Spinal cord (tissue), 9 donors: ENCODE measurements at regions not wholly inside any gene's neighbourhood (a gene's known extent, or its start where the extent isn't known, plus 50 kb on each side); places are given as distances from the start of the nearest gene placed in this dataset.
A peak's percentile ranks its signal among the peaks of the same experiment; 100 is the strongest.

Source experiments
- DNase-seq, 6 donors: peaks; one replicate each; pipeline versions ENCODE4 v3.0.0 to v3.0.0-alpha.2; 2013 to 2015; ENCODE audit warnings: low spot score in 6 of 6, low read depth in 4 of 6
- H3K27ac ChIP-seq: one replicate; pipeline ENCODE4 v1.5.1; 2013; ENCODE audit warnings: low read depth, low read length, control low read depth
- H3K27me3 ChIP-seq: one replicate; pipeline ENCODE4 v1.6.1; 2013; ENCODE audit warnings: low read length; ENCODE audit not compliant: control insufficient read depth, insufficient read depth
- H3K36me3 ChIP-seq: one replicate; pipeline ENCODE4 v1.6.1; 2013; ENCODE audit warnings: low read length; ENCODE audit not compliant: control insufficient read depth, insufficient read depth
- H3K4me1 ChIP-seq: one replicate; pipeline ENCODE4 v1.6.1; 2013; ENCODE audit warnings: low read length; ENCODE audit not compliant: control insufficient read depth, insufficient read depth
- H3K4me3 ChIP-seq: one replicate; pipeline ENCODE4 v1.5.1; 2013; ENCODE audit warnings: low read depth, low read length, control low read depth
- H3K9me3 ChIP-seq: one replicate; pipeline ENCODE4 v1.6.1; 2013; ENCODE audit warnings: low read length; ENCODE audit not compliant: control insufficient read depth, insufficient read depth
- WGBS: methylation state at CpG from one replicate; pipeline ENCODE4 v1.1.5; 2013; ENCODE audit warnings: missing lambda C conversion rate; ENCODE audit not compliant: insufficient coverage; 5-methylcytosine and 5-hydroxymethylcytosine counted together
- donor health status: healthy.

GRCh38 chr6:88349511-88349910, 183.4 kb upstream of the CNR1 start:
- Histone ChIP-seq H3K9me3 (no peaks in the 10 kb centered on the region), H3K4me3 (no peak overlapping the region), H3K27ac (no peak overlapping the region), H3K27me3 (no peaks in the 10 kb centered on the region), H3K4me1 (no peaks in the 10 kb centered on the region), H3K36me3 (no peaks in the 10 kb centered on the region)
- DNase-seq: no peak
- no CpG with 5 or more reads among the region's 1 CpG for WGBS

GRCh38 chr6:88342336-88342735, 176.2 kb upstream of the CNR1 start:
- Histone ChIP-seq H3K36me3 (no peaks in the 10 kb centered on the region), H3K27ac (no peak overlapping the region), H3K27me3 (no peaks in the 10 kb centered on the region), H3K4me1 (no peaks in the 10 kb centered on the region), H3K9me3 (no peaks in the 10 kb centered on the region), H3K4me3 (no peak overlapping the region)
- DNase-seq: peak in 1 of 6 donors; percentile 86
- 40% methylated on average over 1 of the region's 3 CpGs for WGBS

- H3K4me1 ChIP-seq: no peaks in the 10 kb centered on the region
- no peak overlapping the region for H3K27ac ChIP-seq
- H3K4me3 ChIP-seq: no peak overlapping the region
- H3K36me3 ChIP-seq: no peaks in the 10 kb centered on the region
- DNase-seq: peak in 1 of 6 donors; percentile 42
- WGBS: no CpG with 5 or more reads among the region's 2 CpGs
- H3K27me3 ChIP-seq: no peaks in the 10 kb centered on the region
- no peaks in the 10 kb centered on the region for H3K9me3 ChIP-seq
Observed at GRCh38 chr6:88339761-88340160, 173.6 kb upstream of the CNR1 start.

GRCh38 chr6:88321306-88321705, 155.2 kb upstream of the CNR1 start:
- Histone ChIP-seq H3K4me1 (no peaks in the 10 kb centered on the region), H3K9me3 (no peaks in the 10 kb centered on the region), H3K4me3 (no peak overlapping the region), H3K36me3 (no peaks in the 10 kb centered on the region), H3K27me3 (no peaks in the 10 kb centered on the region), H3K27ac (no peak overlapping the region)
- DNase-seq: no peak
- WGBS: no CpG with 5 or more reads among the region's 1 CpG

- WGBS: 89% methylated on average over 10 of the region's 10 CpGs
- Histone ChIP-seq H3K4me3 (no peak overlapping the region), H3K4me1 (no peaks in the 10 kb centered on the region), H3K36me3 (no peaks in the 10 kb centered on the region), H3K27ac (no peak overlapping the region), H3K9me3 (no peaks in the 10 kb centered on the region), H3K27me3 (no peaks in the 10 kb centered on the region)
- no peak for DNase-seq
Observed at GRCh38 chr6:88311561-88311960, 145.4 kb upstream of the CNR1 start.

- Histone ChIP-seq H3K27ac (no peak overlapping the region), H3K4me1 (no peaks in the 10 kb centered on the region), H3K36me3 (no peaks in the 10 kb centered on the region), H3K9me3 (no peaks in the 10 kb centered on the region), H3K27me3 (no peaks in the 10 kb centered on the region), H3K4me3 (no peak overlapping the region)
- DNase-seq: no peak
- no CpG with 5 or more reads among the region's 1 CpG for WGBS
Observed at GRCh38 chr6:88304520-88304919, 138.4 kb upstream of the CNR1 start.

- Histone ChIP-seq H3K9me3 (no peaks in the 10 kb centered on the region), H3K4me3 (no peak overlapping the region), H3K27ac (no peak overlapping the region), H3K27me3 (no peaks in the 10 kb centered on the region), H3K36me3 (no peaks in the 10 kb centered on the region), H3K4me1 (no peaks in the 10 kb centered on the region)
- no peak for DNase-seq
Observed at GRCh38 chr6:88302769-88303225, 136.7 kb upstream of the CNR1 start.

- H3K27ac ChIP-seq: no peak overlapping the region
- H3K4me1 ChIP-seq: no peaks in the 10 kb centered on the region
- H3K27me3 ChIP-seq: no peaks in the 10 kb centered on the region
- no peak overlapping the region for H3K4me3 ChIP-seq
- WGBS: 80% methylated on average over 2 of the region's 5 CpGs
- H3K36me3 ChIP-seq: no peaks in the 10 kb centered on the region
- no peak for DNase-seq
- no peaks in the 10 kb centered on the region for H3K9me3 ChIP-seq
Observed at GRCh38 chr6:88301888-88302768, 136.0 kb upstream of the CNR1 start.

GRCh38 chr6:88301256-88301655, 135.1 kb upstream of the CNR1 start:
- Histone ChIP-seq H3K36me3 (no peaks in the 10 kb centered on the region), H3K27ac (no peak overlapping the region), H3K4me1 (no peaks in the 10 kb centered on the region), H3K9me3 (no peaks in the 10 kb centered on the region), H3K4me3 (no peak overlapping the region), H3K27me3 (no peaks in the 10 kb centered on the region)
- DNase-seq: no peak

- Histone ChIP-seq H3K9me3 (no peaks in the 10 kb centered on the region), H3K27me3 (no peaks in the 10 kb centered on the region), H3K4me3 (no peak overlapping the region), H3K4me1 (no peaks in the 10 kb centered on the region), H3K27ac (no peak overlapping the region), H3K36me3 (no peaks in the 10 kb centered on the region)
- 71% methylated on average over 3 of the region's 11 CpGs for WGBS
- DNase-seq: peak in 2 of 6 donors; percentile 2 to 24
Observed at GRCh38 chr6:88298066-88298845, 132.1 kb upstream of the CNR1 start.
